Caco-2 (cell line): ENCODE measurements at regions not wholly inside any gene's neighbourhood (a gene's known extent, or its start where the extent isn't known, plus 50 kb on each side); places are given as distances from the start of the nearest gene placed in this dataset.

Experiments
- BruUV-seq: library from RNA; stranded (reverse); fragments of 400-500 nt; replicated peaks from 2 replicates; lab custom pipeline; 2021; lab: Mats Ljungman, UMichigan
- CTCF ChIA-PET: fragments of 300-600 bp; sonication (Branson Sonifier 250); formaldehyde crosslinking; loops from one replicate; lab custom pipeline; 2022; ENCODE audit warnings: antibody characterized with exemption; lab: Charles Lee
- POLR2A ChIA-PET: fragments of 300-600 bp; sonication (Branson Sonifier 250); formaldehyde crosslinking; loops from one replicate; lab custom pipeline; 2022; ENCODE audit warnings: antibody characterized with exemption; lab: Charles Lee
- DNase-seq, 2 experiments: peaks; one replicate each; pipeline versions ENCODE4 v3.0.0 to v3.0.0-alpha.2; 2020 to 2022
- H3K27me3 ChIP-seq: replicated peaks from 2 replicates; pipeline ENCODE4 v1.6.0; 2011; ENCODE audit warnings: low read length; ENCODE audit not compliant: control insufficient read depth, insufficient read depth
- H3K36me3 ChIP-seq: 2 replicates; pipeline ENCODE4 v1.5.1; 2011; ENCODE audit warnings: low read length; ENCODE audit not compliant: control insufficient read depth, insufficient read depth
- H3K4me1 ChIP-seq: fragments of 250-450 bp; sonication (Bioruptor Pico); 2 replicates; pipeline ENCODE4 v1.5.1; 2020; ENCODE audit warnings: mild to moderate bottlenecking
- H3K4me3 ChIP-seq: 2 replicates; pipeline ENCODE4 v1.5.1; 2011; ENCODE audit warnings: low read depth, mild to moderate bottlenecking, control low read depth, low read length
- H3K9me3 ChIP-seq: fragments of 250-450 bp; sonication (Bioruptor Pico); 2 replicates; pipeline ENCODE4 v1.5.1; 2020; ENCODE audit warnings: mild to moderate bottlenecking, moderate library complexity
- H3K27ac Mint-ChIP-seq: one replicate; pipeline ENCODE4 v1.8.0; 2022; ENCODE audit warnings: mixed read lengths; ENCODE audit not compliant: unreplicated experiment
- H3K27me3 Mint-ChIP-seq: one replicate; pipeline ENCODE4 v1.8.0; 2022; ENCODE audit warnings: mixed read lengths; ENCODE audit not compliant: insufficient read depth, unreplicated experiment
- H3K36me3 Mint-ChIP-seq: one replicate; pipeline ENCODE4 v1.8.0; 2022; ENCODE audit warnings: mild to moderate bottlenecking, mixed read lengths; ENCODE audit not compliant: insufficient read depth, unreplicated experiment
- H3K4me1 Mint-ChIP-seq: one replicate; pipeline ENCODE4 v1.8.0; 2022; ENCODE audit warnings: low read depth, mixed read lengths; ENCODE audit not compliant: unreplicated experiment
- H3K4me3 Mint-ChIP-seq: one replicate; pipeline ENCODE4 v1.8.0; 2022; ENCODE audit warnings: mild to moderate bottlenecking, moderate library complexity, mixed read lengths; ENCODE audit not compliant: unreplicated experiment
- H3K9me3 Mint-ChIP-seq: one replicate; pipeline ENCODE4 v1.8.0; 2022; ENCODE audit warnings: mixed read lengths; ENCODE audit not compliant: unreplicated experiment
- intact Hi-C: fragments of 100-400 bp; cut with micrococcal nuclease; formaldehyde crosslinking; loops from one replicate; pipeline ENCODE4 v1.10.0; 2022; ENCODE audit not compliant: unreplicated experiment
- TF ChIP-seq, protein P1 (sequence below), 2 experiments: fragments of 200-600 bp in 1 of 2; IDR thresholded peaks; 1 replicate in 1 of 2; 2 replicates in 1 of 2; pipeline versions ENCODE4 v1.5.1 to v1.8.0; 2011 to 2022; ENCODE audit warnings: antibody characterized with exemption in 1 of 2, control low read depth in 1 of 2, inconsistent platforms in 1 of 2, low read depth in 1 of 2, low read length in 1 of 2, mild to moderate bottlenecking in 1 of 2, moderate library complexity in 1 of 2; ENCODE audit not compliant: insufficient read depth in 1 of 2, severe bottlenecking in 1 of 2, unreplicated experiment in 1 of 2

DNA sequence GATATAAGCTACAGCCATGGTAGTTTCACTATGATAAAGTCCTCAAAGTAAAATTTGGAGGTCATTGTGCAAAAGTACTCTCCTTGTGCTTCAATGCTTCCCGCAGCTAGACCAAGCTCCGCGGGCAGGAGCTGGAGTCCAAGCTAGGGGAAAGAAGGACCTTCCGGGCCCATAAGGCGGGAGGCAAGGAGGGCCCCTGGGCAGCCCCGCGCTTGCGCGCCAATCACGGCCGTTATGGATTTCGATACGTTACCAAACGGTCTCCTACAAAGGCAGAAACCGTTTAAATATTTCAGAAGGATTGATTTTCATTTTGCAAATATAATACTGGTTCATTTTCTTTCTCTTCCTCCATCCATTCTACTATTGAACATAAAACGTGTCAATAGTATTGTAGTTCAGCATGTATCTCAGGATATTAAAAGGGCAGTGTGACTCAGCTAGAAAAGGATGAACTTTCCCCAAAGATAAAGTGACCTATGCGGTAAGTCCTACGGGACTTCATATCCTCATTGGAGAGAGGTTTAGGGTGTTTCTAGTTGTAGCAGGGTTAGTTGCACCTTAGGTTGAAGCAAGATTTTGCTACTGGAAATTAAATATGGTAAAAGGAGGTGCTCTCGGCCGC, 128.0 kb downstream of the KIF20B start:
- TF ChIP-seq, protein P1, sequence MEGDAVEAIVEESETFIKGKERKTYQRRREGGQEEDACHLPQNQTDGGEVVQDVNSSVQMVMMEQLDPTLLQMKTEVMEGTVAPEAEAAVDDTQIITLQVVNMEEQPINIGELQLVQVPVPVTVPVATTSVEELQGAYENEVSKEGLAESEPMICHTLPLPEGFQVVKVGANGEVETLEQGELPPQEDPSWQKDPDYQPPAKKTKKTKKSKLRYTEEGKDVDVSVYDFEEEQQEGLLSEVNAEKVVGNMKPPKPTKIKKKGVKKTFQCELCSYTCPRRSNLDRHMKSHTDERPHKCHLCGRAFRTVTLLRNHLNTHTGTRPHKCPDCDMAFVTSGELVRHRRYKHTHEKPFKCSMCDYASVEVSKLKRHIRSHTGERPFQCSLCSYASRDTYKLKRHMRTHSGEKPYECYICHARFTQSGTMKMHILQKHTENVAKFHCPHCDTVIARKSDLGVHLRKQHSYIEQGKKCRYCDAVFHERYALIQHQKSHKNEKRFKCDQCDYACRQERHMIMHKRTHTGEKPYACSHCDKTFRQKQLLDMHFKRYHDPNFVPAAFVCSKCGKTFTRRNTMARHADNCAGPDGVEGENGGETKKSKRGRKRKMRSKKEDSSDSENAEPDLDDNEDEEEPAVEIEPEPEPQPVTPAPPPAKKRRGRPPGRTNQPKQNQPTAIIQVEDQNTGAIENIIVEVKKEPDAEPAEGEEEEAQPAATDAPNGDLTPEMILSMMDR (IDR thresholded peaks at IDR 0.05; ENCODE audit: insufficient read depth in 1 of 2, low read depth in 1 of 2, low read length in 1 of 2, severe bottlenecking in 1 of 2, unreplicated experiment in 1 of 2) = no peak

GRCh38 chr10:89829887-89830269, 128.5 kb downstream of the KIF20B start:
- intact Hi-C loops = no loop called here
- no peak for DNase-seq
- ChIA-PET CTCF (no interaction called here), POLR2A (no interaction called here)
- Histone ChIP-seq H3K9me3 (no peaks in the 10 kb centered on the region), H3K27me3 (no peaks in the 10 kb centered on the region), H3K36me3 (no peaks in the 10 kb centered on the region), H3K4me3 (no peak overlapping the region), H3K4me1 (no peaks in the 10 kb centered on the region)
- Mint-ChIP-seq H3K4me3 (no peak overlapping the region), H3K27me3 (no peaks in the 10 kb centered on the region), H3K9me3 (no peaks in the 10 kb centered on the region), H3K4me1 (no peaks in the 10 kb centered on the region), H3K36me3 (no peaks in the 10 kb centered on the region), H3K27ac (no peak overlapping the region)
- no TSS peak for BruUV-seq
- TF ChIP-seq, protein P1 (IDR thresholded peaks at IDR 0.05; ENCODE audit: insufficient read depth in 1 of 2, low read depth in 1 of 2, low read length in 1 of 2, severe bottlenecking in 1 of 2, unreplicated experiment in 1 of 2) = no peak

More for the DNA sequence above, 128.0 kb downstream of the KIF20B start:
- intact Hi-C loops = no loop called here
- H3K9me3 Mint-ChIP-seq = no peaks in the 10 kb centered on the region
- DNase-seq = no peak
- H3K36me3 ChIP-seq = no peaks in the 10 kb centered on the region
- ChIA-PET POLR2A (no interaction called here), CTCF (no interaction called here)
- no peaks in the 10 kb centered on the region for H3K4me1 Mint-ChIP-seq
- H3K4me3 ChIP-seq = no peak overlapping the region
- H3K4me1 ChIP-seq = no peaks in the 10 kb centered on the region
- H3K27me3 Mint-ChIP-seq = no peaks in the 10 kb centered on the region
- H3K36me3 Mint-ChIP-seq = no peaks in the 10 kb centered on the region
- H3K4me3 Mint-ChIP-seq = no peak overlapping the region
- H3K27me3 ChIP-seq = no peaks in the 10 kb centered on the region
- H3K27ac Mint-ChIP-seq = no peak overlapping the region
- no peaks in the 10 kb centered on the region for H3K9me3 ChIP-seq
- BruUV-seq = no TSS peak

- TF ChIP-seq, protein P1 (IDR thresholded peaks at IDR 0.05; ENCODE audit: insufficient read depth in 1 of 2, low read depth in 1 of 2, low read length in 1 of 2, severe bottlenecking in 1 of 2, unreplicated experiment in 1 of 2) = no peak
- ChIA-PET CTCF (no interaction called here), POLR2A (no interaction called here)
- H3K36me3 ChIP-seq = no peaks in the 10 kb centered on the region
- Mint-ChIP-seq H3K36me3 (no peaks in the 10 kb centered on the region), H3K27ac (no peak overlapping the region), H3K9me3 (no peaks in the 10 kb centered on the region), H3K27me3 (no peaks in the 10 kb centered on the region), H3K4me1 (no peaks in the 10 kb centered on the region), H3K4me3 (no peak overlapping the region)
- no peaks in the 10 kb centered on the region for H3K4me1 ChIP-seq
- no peaks in the 10 kb centered on the region for H3K27me3 ChIP-seq
- H3K9me3 ChIP-seq = no peaks in the 10 kb centered on the region
- DNase-seq = no peak
- no TSS peak for BruUV-seq
- no peak overlapping the region for H3K4me3 ChIP-seq
- intact Hi-C loops = no loop called here
These were observed 129.2 kb downstream of the KIF20B start for GRCh38 chr10:89830624-89831023.
